Endothelial cell of umbilical vein (primary cell): ENCODE measurements at regions not wholly inside any gene's neighbourhood (a gene's known extent, or its start where the extent isn't known, plus 50 kb on each side); places are given as distances from the start of the nearest gene placed in this dataset.

Experiments used
- BruUV-seq: library from RNA; stranded (reverse); fragments of 400-500 nt; replicated peaks from 2 replicates; lab custom pipeline; 2021; lab: Mats Ljungman, UMichigan
- CTCF ChIA-PET: fragments of 300-600, 350-600 bp; sonication (Branson Sonifier 250); formaldehyde crosslinking; loops from one replicate; lab custom pipeline; 2021; ENCODE audit warnings: antibody characterized with exemption, inconsistent platforms; lab: Charles Lee
- POLR2A ChIA-PET: fragments of 300-600, 350-600 bp; sonication (Branson Sonifier 250); formaldehyde crosslinking; loops from one replicate; lab custom pipeline; 2021; ENCODE audit warnings: antibody characterized with exemption, inconsistent platforms; lab: Charles Lee
- DNase-seq: peaks from one replicate; pipeline ENCODE4 v3.0.0-alpha.2; 2011; ENCODE audit warnings: low read depth, low spot score
- FAIRE-seq: peaks from 2 replicates; lab custom pipeline; 2011; peaks lifted over from hg19 to GRCh38; lab: Jason Lieb, UNC
- H2AFZ ChIP-seq: 2 replicates; pipeline ENCODE4 v1.6.0; 2012; ENCODE audit warnings: low read depth, low read length, control low read depth, inconsistent platforms
- H3K27ac ChIP-seq: 2 replicates; pipeline ENCODE4 v1.5.1; 2011; ENCODE audit warnings: low read depth, mild to moderate bottlenecking, control low read depth, low read length, moderate library complexity; ENCODE audit not compliant: insufficient read depth
- H3K27me3 ChIP-seq, 2 experiments: 2 replicates each; pipeline versions ENCODE4 v1.6.0 to v1.6.1; 2011; ENCODE audit warnings: low read length in 2 of 2, mixed read lengths in 1 of 2; ENCODE audit not compliant: control insufficient read depth in 2 of 2, insufficient read depth in 2 of 2
- H3K36me3 ChIP-seq, 2 experiments: 2 replicates in 1 of 2; 3 replicates in 1 of 2; pipeline ENCODE4 v1.5.1; 2011; ENCODE audit warnings: low read length in 2 of 2, mild to moderate bottlenecking in 1 of 2, moderate library complexity in 1 of 2; ENCODE audit not compliant: control insufficient read depth in 2 of 2, insufficient read depth in 2 of 2; ENCODE audit errors: extremely low read depth in 1 of 2
- H3K4me1 ChIP-seq: 3 replicates; pipeline ENCODE4 v1.5.1; 2011; ENCODE audit warnings: mild to moderate bottlenecking, low read length; ENCODE audit not compliant: control insufficient read depth, insufficient read depth; ENCODE audit errors: extremely low read depth
- H3K4me2 ChIP-seq: 2 replicates; pipeline ENCODE4 v1.6.1; 2011; ENCODE audit warnings: low read length, control low read depth, mixed read lengths; ENCODE audit not compliant: insufficient read depth
- H3K4me3 ChIP-seq, 3 experiments: fragments of 200-600 bp in 1 of 3; sonication (generic), shearing (Covaris generic) in 1 of 3; replicated peaks in 1 of 3; 2 replicates each; pipeline ENCODE4 v1.5.1; 2011 to 2016; ENCODE audit warnings: control low read depth in 3 of 3, low read length in 3 of 3, mild to moderate bottlenecking in 2 of 3, inconsistent platforms in 1 of 3, low read depth in 1 of 3, moderate library complexity in 1 of 3; ENCODE audit not compliant: insufficient read depth in 1 of 3
- H3K79me2 ChIP-seq: 2 replicates; pipeline ENCODE4 v1.6.0; 2012; ENCODE audit warnings: low read length, inconsistent platforms; ENCODE audit not compliant: control insufficient read depth, insufficient read depth
- H3K9ac ChIP-seq: replicated peaks from 2 replicates; pipeline ENCODE3; 2011; ENCODE audit warnings: low read length, control low read depth; ENCODE audit not compliant: insufficient read depth; ENCODE audit errors: extremely low read depth
- H3K9me1 ChIP-seq: replicated peaks from 3 replicates; pipeline ENCODE4 v1.6.0; 2011; ENCODE audit warnings: mild to moderate bottlenecking, low read length; ENCODE audit not compliant: control insufficient read depth, insufficient read depth; ENCODE audit errors: extremely low read depth
- H3K9me3 ChIP-seq: replicated peaks from 2 replicates; pipeline ENCODE4 v1.5.1; 2012; ENCODE audit warnings: low read length, inconsistent platforms; ENCODE audit not compliant: control insufficient read depth, insufficient read depth
- H4K20me1 ChIP-seq: replicated peaks from 2 replicates; pipeline ENCODE3; 2011; ENCODE audit warnings: mild to moderate bottlenecking, low read length; ENCODE audit not compliant: control insufficient read depth, insufficient read depth; ENCODE audit errors: extremely low read depth
- EZH2 ChIP-seq: IDR thresholded peaks from 2 replicates; pipeline ENCODE4 v1.6.1; 2012; ENCODE audit warnings: borderline replicate concordance, low read depth, mild to moderate bottlenecking, moderate library complexity, low read length, inconsistent platforms; ENCODE audit not compliant: severe bottlenecking
- FOS ChIP-seq: IDR thresholded peaks from 2 replicates; pipeline ENCODE4 v1.6.1; 2011; ENCODE audit warnings: mild to moderate bottlenecking, low read length, moderate library complexity, borderline replicate concordance; ENCODE audit not compliant: insufficient read depth
- GATA2 ChIP-seq: IDR thresholded peaks from 2 replicates; pipeline ENCODE4 v1.7.0; 2011; ENCODE audit warnings: low read depth, mild to moderate bottlenecking, moderate library complexity, mixed read lengths, low read length; ENCODE audit not compliant: insufficient read length, insufficient read depth
- JUN ChIP-seq: IDR thresholded peaks from 2 replicates; pipeline ENCODE4 v1.6.1; 2011; ENCODE audit warnings: borderline replicate concordance, low read depth; ENCODE audit not compliant: insufficient read length, insufficient read depth
- MYC ChIP-seq: IDR thresholded peaks from one replicate; pipeline ENCODE4 v1.6.1; 2011; ENCODE audit warnings: mild to moderate bottlenecking, low read depth, low read length
- POLR2A ChIP-seq: IDR thresholded peaks from 2 replicates; pipeline ENCODE4 v1.6.1; 2012; ENCODE audit warnings: low read depth, mild to moderate bottlenecking, control low read depth, low read length
- POLR2AphosphoS5 ChIP-seq: IDR thresholded peaks from 2 replicates; pipeline ENCODE4 v1.6.1; 2012; ENCODE audit warnings: low read depth, mild to moderate bottlenecking, control low read depth, low read length, moderate library complexity; ENCODE audit not compliant: insufficient read depth
- dilution Hi-C: fragments of 300-500 bp; cut with MboI; formaldehyde crosslinking; loops from one replicate; pipeline ENCODE4 v1.15.0; 2019; ENCODE audit warnings: low sequenced_read_pairs; ENCODE audit not compliant: extremely low pct_ligation_motif_present
- intact Hi-C: fragments of 100-400 bp; cut with micrococcal nuclease; formaldehyde crosslinking; loops from one replicate; pipeline ENCODE4 v1.10.0; 2022
- TF ChIP-seq, protein P1 (sequence below), 2 donors: IDR thresholded peaks; 1 replicate in 1 of 2; 2 replicates in 1 of 2; pipeline ENCODE4 v1.5.1; 2011; ENCODE audit warnings: low read length in 2 of 2, mild to moderate bottlenecking in 2 of 2, moderate library complexity in 2 of 2, control low read depth in 1 of 2, inconsistent platforms in 1 of 2, low read depth in 1 of 2; ENCODE audit not compliant: insufficient read depth in 1 of 2; ENCODE audit errors: extremely low read depth in 1 of 2
- TF ChIP-seq, protein P2 (sequence below): IDR thresholded peaks from 2 replicates; pipeline ENCODE4 v1.6.1; 2011; ENCODE audit not compliant: insufficient read depth, insufficient read length

DNA sequence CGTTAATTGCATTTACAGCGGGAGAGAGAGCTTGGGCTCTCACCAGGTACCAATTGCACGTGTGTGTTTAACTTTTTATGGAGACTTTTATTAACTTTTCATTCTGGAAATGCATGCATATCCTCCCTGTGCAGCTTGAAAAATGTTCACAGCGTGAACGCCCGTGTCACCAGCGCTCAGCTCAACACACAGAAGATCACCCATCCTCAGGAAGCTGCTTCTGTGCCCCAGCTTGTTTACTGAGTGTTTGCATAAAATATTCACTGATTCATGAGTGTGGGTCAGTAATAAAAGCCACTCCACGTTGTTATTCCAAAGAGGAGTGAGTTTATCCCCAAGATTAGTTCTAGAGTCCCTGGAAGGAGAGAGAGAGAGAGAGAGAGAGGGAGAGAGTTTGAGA lies 75.5 kb upstream of the FZD10 start:
- dilution Hi-C loops, result no loop called here
- no peak for FAIRE-seq
- Histone ChIP-seq H3K9me3 (peaks cover 9% of the 10 kb centered on the region), H3K4me2 (no peak overlapping the region), H3K4me1 (no peaks in the 10 kb centered on the region), H3K9ac (no peak overlapping the region), H3K79me2 (no peaks in the 10 kb centered on the region), H3K27ac (no peak overlapping the region), H3K4me3 (no peak overlapping the region), H3K9me1 (no peaks in the 10 kb centered on the region), H3K36me3 (no peaks in the 10 kb centered on the region), H2AFZ (no peak overlapping the region), H3K27me3 (no peaks in the 10 kb centered on the region), H4K20me1 (no peaks in the 10 kb centered on the region)
- intact Hi-C loops, result no loop called here
- DNase-seq, result no peak
- TF ChIP-seq POLR2AphosphoS5 (no peak), JUN (no peak), FOS (no peak), POLR2A (no peak), MYC (no peak), GATA2 (no peak), EZH2 (no peak)
- TF ChIP-seq, protein P1, sequence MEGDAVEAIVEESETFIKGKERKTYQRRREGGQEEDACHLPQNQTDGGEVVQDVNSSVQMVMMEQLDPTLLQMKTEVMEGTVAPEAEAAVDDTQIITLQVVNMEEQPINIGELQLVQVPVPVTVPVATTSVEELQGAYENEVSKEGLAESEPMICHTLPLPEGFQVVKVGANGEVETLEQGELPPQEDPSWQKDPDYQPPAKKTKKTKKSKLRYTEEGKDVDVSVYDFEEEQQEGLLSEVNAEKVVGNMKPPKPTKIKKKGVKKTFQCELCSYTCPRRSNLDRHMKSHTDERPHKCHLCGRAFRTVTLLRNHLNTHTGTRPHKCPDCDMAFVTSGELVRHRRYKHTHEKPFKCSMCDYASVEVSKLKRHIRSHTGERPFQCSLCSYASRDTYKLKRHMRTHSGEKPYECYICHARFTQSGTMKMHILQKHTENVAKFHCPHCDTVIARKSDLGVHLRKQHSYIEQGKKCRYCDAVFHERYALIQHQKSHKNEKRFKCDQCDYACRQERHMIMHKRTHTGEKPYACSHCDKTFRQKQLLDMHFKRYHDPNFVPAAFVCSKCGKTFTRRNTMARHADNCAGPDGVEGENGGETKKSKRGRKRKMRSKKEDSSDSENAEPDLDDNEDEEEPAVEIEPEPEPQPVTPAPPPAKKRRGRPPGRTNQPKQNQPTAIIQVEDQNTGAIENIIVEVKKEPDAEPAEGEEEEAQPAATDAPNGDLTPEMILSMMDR (IDR thresholded peaks at IDR 0.05; ENCODE audit: extremely low read depth in 1 of 2, insufficient read depth in 1 of 2, low read depth in 1 of 2, low read length in 2 of 2), result no peak
- TF ChIP-seq, protein P2, sequence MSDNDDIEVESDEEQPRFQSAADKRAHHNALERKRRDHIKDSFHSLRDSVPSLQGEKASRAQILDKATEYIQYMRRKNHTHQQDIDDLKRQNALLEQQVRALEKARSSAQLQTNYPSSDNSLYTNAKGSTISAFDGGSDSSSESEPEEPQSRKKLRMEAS, result no peak
- BruUV-seq, result no TSS peak
- ChIA-PET POLR2A (interaction anchor here (1.0 kb wide), 1 partner anchor 657 kb away, joined by 4 read pairs; no protein-coding TSS in a partner anchor), CTCF (no interaction called here)
